ENCODE measurements at regions not wholly inside any gene's neighbourhood (a gene's known extent, or its start where the extent isn't known, plus 50 kb on each side); places are given as distances from the start of the nearest gene placed in this dataset.

DNA sequence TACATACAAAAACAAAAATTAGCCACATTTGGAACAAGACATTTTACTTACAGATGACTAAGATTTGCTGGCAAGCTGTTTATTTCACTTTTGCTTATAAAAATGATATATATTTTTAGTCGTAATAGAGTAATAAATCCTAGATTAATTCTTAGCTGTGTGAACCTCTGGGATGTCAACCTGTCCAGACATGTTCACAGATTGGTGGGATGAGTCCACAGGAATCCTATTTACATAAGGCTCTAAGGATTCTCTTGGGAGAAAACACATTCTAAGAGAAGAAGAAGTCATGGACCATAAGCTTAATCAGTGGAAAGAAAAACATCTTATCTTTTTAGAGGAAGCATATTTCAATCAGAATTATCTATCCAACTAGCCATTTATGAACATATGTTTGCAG, 797.4 kb downstream of the C12orf50 start:
- H3K4me1 ChIP-seq (ENCODE audit: control insufficient read depth in 1 of 2, insufficient read depth in 2 of 2, low read length in 2 of 2): no peaks in the 10 kb centered on the region
- H4K20me1 ChIP-seq (ENCODE audit: insufficient read depth, low read length): no peaks in the 10 kb centered on the region
- no peaks in the 10 kb centered on the region for H3K79me2 ChIP-seq (ENCODE audit: insufficient read depth, low read length)
- no peaks in the 10 kb centered on the region for H3K27me3 ChIP-seq (ENCODE audit: control insufficient read depth in 2 of 2, insufficient read depth in 2 of 2, low read length in 2 of 2)
- TF ChIP-seq, protein P1, sequence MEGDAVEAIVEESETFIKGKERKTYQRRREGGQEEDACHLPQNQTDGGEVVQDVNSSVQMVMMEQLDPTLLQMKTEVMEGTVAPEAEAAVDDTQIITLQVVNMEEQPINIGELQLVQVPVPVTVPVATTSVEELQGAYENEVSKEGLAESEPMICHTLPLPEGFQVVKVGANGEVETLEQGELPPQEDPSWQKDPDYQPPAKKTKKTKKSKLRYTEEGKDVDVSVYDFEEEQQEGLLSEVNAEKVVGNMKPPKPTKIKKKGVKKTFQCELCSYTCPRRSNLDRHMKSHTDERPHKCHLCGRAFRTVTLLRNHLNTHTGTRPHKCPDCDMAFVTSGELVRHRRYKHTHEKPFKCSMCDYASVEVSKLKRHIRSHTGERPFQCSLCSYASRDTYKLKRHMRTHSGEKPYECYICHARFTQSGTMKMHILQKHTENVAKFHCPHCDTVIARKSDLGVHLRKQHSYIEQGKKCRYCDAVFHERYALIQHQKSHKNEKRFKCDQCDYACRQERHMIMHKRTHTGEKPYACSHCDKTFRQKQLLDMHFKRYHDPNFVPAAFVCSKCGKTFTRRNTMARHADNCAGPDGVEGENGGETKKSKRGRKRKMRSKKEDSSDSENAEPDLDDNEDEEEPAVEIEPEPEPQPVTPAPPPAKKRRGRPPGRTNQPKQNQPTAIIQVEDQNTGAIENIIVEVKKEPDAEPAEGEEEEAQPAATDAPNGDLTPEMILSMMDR (IDR thresholded peaks at IDR 0.05): no peak
- no peak overlapping the region for H3K4me3 ChIP-seq (replicated peaks in 1 of 3; ENCODE audit: low read depth in 2 of 3, low read length in 3 of 3)
- H3K36me3 ChIP-seq (replicated peaks in 1 of 2; ENCODE audit: control insufficient read depth in 1 of 2, insufficient read depth in 2 of 2, low read length in 2 of 2): no peaks in the 10 kb centered on the region
- no peaks in the 10 kb centered on the region for H3K27me3 Mint-ChIP-seq (ENCODE audit: low read depth in 3 of 3)
- WGBS (ENCODE audit: insufficient coverage): no CpG with 5 or more reads among the region's 1 CpG
- intact Hi-C loops (cut with micrococcal nuclease): no loop called here
- no peak overlapping the region for H3K27ac Mint-ChIP-seq
- H3K4me2 ChIP-seq (replicated peaks; ENCODE audit: extremely low read depth, low read length, poor library complexity, severe bottlenecking): no peak overlapping the region
- H3K27ac ChIP-seq (ENCODE audit: low read depth in 1 of 2, low read length in 2 of 2): no peak overlapping the region
- H3K4me3 Mint-ChIP-seq: no peak overlapping the region
- peaks cover 0 to 6% (median 1%) of the 10 kb centered on the region in 7 donors for H3K9me3 Mint-ChIP-seq
- no peaks in the 10 kb centered on the region for H3K36me3 Mint-ChIP-seq
- H3K4me1 Mint-ChIP-seq: no peaks in the 10 kb centered on the region
- no peak for DNase-seq
- H3K9ac ChIP-seq (ENCODE audit: insufficient read depth, low read length, poor library complexity, severe bottlenecking): no peak overlapping the region
- no peak overlapping the region for H2AFZ ChIP-seq (ENCODE audit: insufficient read depth, low read depth, low read length, poor library complexity, severe bottlenecking)
- peaks cover 0 to 1% of the 10 kb centered on the region in 2 donors for H3K9me3 ChIP-seq (replicated peaks in 1 of 2; ENCODE audit: control insufficient read depth in 1 of 2, insufficient read depth in 1 of 2, low read length in 2 of 2)

DNA sequence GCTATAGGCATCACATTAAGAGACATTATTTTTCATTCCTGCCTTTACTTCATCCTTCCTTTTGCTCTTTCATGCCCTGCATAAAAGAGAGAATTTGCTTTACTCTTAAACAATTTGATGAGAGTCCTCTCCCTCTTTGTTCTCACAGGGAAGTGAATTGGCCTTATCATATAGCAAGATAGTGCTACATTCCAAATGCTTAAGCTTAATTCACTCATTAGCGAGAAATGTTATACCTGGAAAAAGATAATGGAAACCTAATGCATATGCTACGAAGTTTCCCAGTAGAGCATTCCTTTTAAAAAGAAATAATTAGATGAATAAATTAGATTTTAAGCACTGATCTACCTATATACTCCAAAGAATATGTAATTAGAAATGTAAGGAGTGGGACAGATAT, 798.8 kb downstream of the C12orf50 start:
- Mint-ChIP-seq H3K4me3 (no peak overlapping the region), H3K4me1 (no peaks in the 10 kb centered on the region), H3K36me3 (no peaks in the 10 kb centered on the region), H3K27me3 (ENCODE audit: low read depth in 3 of 3) (no peaks in the 10 kb centered on the region), H3K9me3 (no peaks in the 10 kb centered on the region), H3K27ac (no peak overlapping the region)
- WGBS (ENCODE audit: insufficient coverage): no CpG with 5 or more reads among the region's 2 CpGs
- H3K79me2 ChIP-seq (ENCODE audit: insufficient read depth, low read length): no peaks in the 10 kb centered on the region
- intact Hi-C loops (cut with micrococcal nuclease): no loop called here
- H3K36me3 ChIP-seq (replicated peaks in 1 of 2; ENCODE audit: control insufficient read depth in 1 of 2, insufficient read depth in 2 of 2, low read length in 2 of 2): no peaks in the 10 kb centered on the region
- H4K20me1 ChIP-seq (ENCODE audit: insufficient read depth, low read length): no peaks in the 10 kb centered on the region
- no peak overlapping the region for H3K4me3 ChIP-seq (replicated peaks in 1 of 3; ENCODE audit: low read depth in 2 of 3, low read length in 3 of 3)
- DNase-seq: no peak
- H3K27me3 ChIP-seq (ENCODE audit: control insufficient read depth in 2 of 2, insufficient read depth in 2 of 2, low read length in 2 of 2): no peaks in the 10 kb centered on the region
- H3K27ac ChIP-seq (ENCODE audit: low read depth in 1 of 2, low read length in 2 of 2): no peak overlapping the region
- no peaks in the 10 kb centered on the region for H3K4me1 ChIP-seq (ENCODE audit: control insufficient read depth in 1 of 2, insufficient read depth in 2 of 2, low read length in 2 of 2)
- no peak overlapping the region for H2AFZ ChIP-seq (ENCODE audit: insufficient read depth, low read depth, low read length, poor library complexity, severe bottlenecking)
- TF ChIP-seq, protein P1 (IDR thresholded peaks at IDR 0.05): no peak
- H3K9me3 ChIP-seq (replicated peaks in 1 of 2; ENCODE audit: control insufficient read depth in 1 of 2, insufficient read depth in 1 of 2, low read length in 2 of 2): no peaks in the 10 kb centered on the region
- no peak overlapping the region for H3K9ac ChIP-seq (ENCODE audit: insufficient read depth, low read length, poor library complexity, severe bottlenecking)
- H3K4me2 ChIP-seq (replicated peaks; ENCODE audit: extremely low read depth, low read length, poor library complexity, severe bottlenecking): no peak overlapping the region

Measured in CD14-positive monocyte (primary cell).